ENCODE measurements at regions not wholly inside any gene's neighbourhood (a gene's known extent, or its start where the extent isn't known, plus 50 kb on each side); places are given as distances from the start of the nearest gene placed in this dataset.

GRCh38 chr1:47519971-47520370 lies 82.1 kb downstream of the FOXD2 start:
- WGBS, 2 donors: 87 to 95% methylated on average over 3 of the region's 3 CpGs
- no peak for TF ChIP-seq POLR2A (IDR thresholded peaks at IDR 0.05)
- TF ChIP-seq, protein P1, sequence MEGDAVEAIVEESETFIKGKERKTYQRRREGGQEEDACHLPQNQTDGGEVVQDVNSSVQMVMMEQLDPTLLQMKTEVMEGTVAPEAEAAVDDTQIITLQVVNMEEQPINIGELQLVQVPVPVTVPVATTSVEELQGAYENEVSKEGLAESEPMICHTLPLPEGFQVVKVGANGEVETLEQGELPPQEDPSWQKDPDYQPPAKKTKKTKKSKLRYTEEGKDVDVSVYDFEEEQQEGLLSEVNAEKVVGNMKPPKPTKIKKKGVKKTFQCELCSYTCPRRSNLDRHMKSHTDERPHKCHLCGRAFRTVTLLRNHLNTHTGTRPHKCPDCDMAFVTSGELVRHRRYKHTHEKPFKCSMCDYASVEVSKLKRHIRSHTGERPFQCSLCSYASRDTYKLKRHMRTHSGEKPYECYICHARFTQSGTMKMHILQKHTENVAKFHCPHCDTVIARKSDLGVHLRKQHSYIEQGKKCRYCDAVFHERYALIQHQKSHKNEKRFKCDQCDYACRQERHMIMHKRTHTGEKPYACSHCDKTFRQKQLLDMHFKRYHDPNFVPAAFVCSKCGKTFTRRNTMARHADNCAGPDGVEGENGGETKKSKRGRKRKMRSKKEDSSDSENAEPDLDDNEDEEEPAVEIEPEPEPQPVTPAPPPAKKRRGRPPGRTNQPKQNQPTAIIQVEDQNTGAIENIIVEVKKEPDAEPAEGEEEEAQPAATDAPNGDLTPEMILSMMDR (IDR thresholded peaks at IDR 0.05): no peak
- DNase-seq (ENCODE audit: low spot score in 2 of 2): peak in 1 of 2 donors; percentile 75
- no peak overlapping the region for H3K4me3 ChIP-seq (ENCODE audit: low read depth, poor library complexity, severe bottlenecking)
- intact Hi-C loops (cut with DNase I; ENCODE audit: low total_unique reads): no loop called here

DNA sequence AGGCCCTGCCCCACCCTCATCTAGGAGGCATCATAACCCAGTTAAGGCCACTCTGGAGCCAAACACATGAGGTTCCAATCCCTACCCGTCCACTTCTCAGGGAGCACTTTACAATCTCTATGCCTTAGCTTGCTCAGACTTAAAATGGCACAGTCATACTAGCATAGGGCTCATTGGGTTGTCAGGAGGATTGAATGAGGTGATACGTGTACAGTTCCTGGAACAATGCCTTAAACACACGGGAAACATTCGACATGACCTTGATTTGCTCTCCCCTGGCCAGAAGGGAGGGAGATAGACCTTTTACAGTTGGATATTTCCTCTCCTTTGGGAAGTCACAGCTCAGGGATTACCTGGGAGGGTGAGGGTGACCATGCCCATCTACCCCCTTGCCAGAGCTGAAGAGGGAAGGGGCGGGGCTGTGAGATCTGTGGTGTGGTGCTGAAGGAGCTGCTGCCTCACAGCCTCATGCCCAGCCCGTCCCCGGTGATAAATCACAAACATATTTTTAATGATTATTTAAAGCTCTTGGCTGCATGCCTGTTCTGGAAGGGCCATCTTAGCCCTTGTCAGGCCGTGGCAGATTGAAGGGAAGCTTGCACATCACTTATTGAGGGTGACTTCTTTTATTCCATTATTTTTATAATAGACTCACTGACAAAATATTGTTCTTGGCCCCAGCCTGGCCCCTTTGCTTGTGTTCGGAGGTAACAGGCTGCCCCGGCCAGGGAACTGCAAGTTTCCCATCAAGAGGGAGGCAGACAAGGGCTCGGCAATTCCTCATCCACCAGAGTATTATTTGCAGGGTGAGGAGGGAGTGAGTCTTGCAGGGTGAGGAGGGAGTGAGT lies 83.4 kb downstream of the FOXD2 start:
- no peak overlapping the region for H3K4me3 ChIP-seq (ENCODE audit: low read depth, poor library complexity, severe bottlenecking)
- 62 to 64% methylated on average over 11 of the region's 11 CpGs for WGBS, 2 donors
- intact Hi-C loops (cut with DNase I; ENCODE audit: low total_unique reads): no loop called here
- DNase-seq (ENCODE audit: low spot score in 2 of 2): peak in 1 of 2 donors; percentile 68
- TF ChIP-seq, protein P1 (IDR thresholded peaks at IDR 0.05): no peak
- no peak for TF ChIP-seq POLR2A (IDR thresholded peaks at IDR 0.05)

- no peak overlapping the region for H3K4me3 ChIP-seq (ENCODE audit: low read depth, poor library complexity, severe bottlenecking)
- TF ChIP-seq, protein P1 (IDR thresholded peaks at IDR 0.05): no peak
- TF ChIP-seq POLR2A (IDR thresholded peaks at IDR 0.05): no peak
- WGBS, 2 donors: 74 to 79% methylated on average over 10 of the region's 10 CpGs
- intact Hi-C loops (cut with DNase I; ENCODE audit: low total_unique reads): no loop called here
- DNase-seq (ENCODE audit: low spot score in 2 of 2): peak in 1 of 2 donors; percentile 18
These were observed 85.3 kb downstream of the FOXD2 start for GRCh38 chr1:47522935-47523834.

- intact Hi-C loops (cut with DNase I; ENCODE audit: low total_unique reads): no loop called here
- H3K4me3 ChIP-seq (ENCODE audit: low read depth, poor library complexity, severe bottlenecking): no peak overlapping the region
- TF ChIP-seq, protein P1 (IDR thresholded peaks at IDR 0.05): no peak
- TF ChIP-seq POLR2A (IDR thresholded peaks at IDR 0.05): no peak
- DNase-seq (ENCODE audit: low spot score in 2 of 2): no peak
- 57 to 65% methylated on average over 4 of the region's 4 CpGs for WGBS, 2 donors
These were observed 86.0 kb downstream of the FOXD2 start for GRCh38 chr1:47523835-47524215.

GRCh38 chr1:47524272-47524671 lies 86.4 kb downstream of the FOXD2 start:
- no peak for DNase-seq (ENCODE audit: low spot score in 2 of 2)
- TF ChIP-seq, protein P1 (IDR thresholded peaks at IDR 0.05): no peak
- no peak for TF ChIP-seq POLR2A (IDR thresholded peaks at IDR 0.05)
- no peak overlapping the region for H3K4me3 ChIP-seq (ENCODE audit: low read depth, poor library complexity, severe bottlenecking)
- intact Hi-C loops (cut with DNase I; ENCODE audit: low total_unique reads): no loop called here
- 78 to 79% methylated on average over 7 of the region's 7 CpGs for WGBS, 2 donors

All from lower leg skin (tissue), 4 donors.